Gastrocnemius medialis (tissue), 4 donors: ENCODE measurements at regions not wholly inside any gene's neighbourhood (a gene's known extent, or its start where the extent isn't known, plus 50 kb on each side); places are given as distances from the start of the nearest gene placed in this dataset.

ENCODE experiments used
- ATAC-seq, 2 donors: fragments of 150-250 bp; one replicate each; pipeline ENCODE4 v1.9.1; 2016
- DNase-seq, 2 donors: peaks; one replicate each; pipeline ENCODE4 v3.0.0-alpha.2; 2019
- H3K27ac ChIP-seq, 4 donors: fragments of 200-600 bp; sonication (generic); 1 replicate in 1 of 4; 2 replicates in 3 of 4; pipeline ENCODE4 v1.5.1; 2016 to 2018; ENCODE audit warnings: mild to moderate bottlenecking in 2 of 4, moderate library complexity in 1 of 4
- H3K27me3 ChIP-seq, 3 donors: fragments of 200-600 bp; sonication (generic) in 2 of 3; 1 replicate in 1 of 3; 2 replicates in 2 of 3; pipeline versions ENCODE4 v1.5.1 to v1.6.0; 2016 to 2019; ENCODE audit warnings: mild to moderate bottlenecking in 1 of 3, moderate library complexity in 1 of 3
- H3K36me3 ChIP-seq, 2 donors: fragments of 200-600 bp; sonication (generic) in 1 of 2; one replicate each; pipeline ENCODE4 v1.5.1; 2017 to 2018
- H3K4me1 ChIP-seq, 2 donors: fragments of 200-600 bp; sonication (generic) in 1 of 2; one replicate each; pipeline ENCODE4 v1.5.1; 2016 to 2017; ENCODE audit warnings: mild to moderate bottlenecking in 2 of 2
- H3K4me3 ChIP-seq, 4 donors: fragments of 200-600 bp; sonication (generic) in 3 of 4; 1 replicate in 1 of 4; 2 replicates in 3 of 4; pipeline ENCODE4 v1.5.1; 2016 to 2019; ENCODE audit warnings: mild to moderate bottlenecking in 2 of 4
- H3K9me3 ChIP-seq, 3 donors: fragments of 200-600 bp; sonication (generic) in 2 of 3; 1 replicate in 1 of 3; 2 replicates in 2 of 3; pipeline ENCODE4 v1.5.1; 2016 to 2019
- CTCF ChIP-seq, 5 experiments: fragments of 450-650 bp in 3 of 5; fragments of 200-600 bp in 2 of 5; sonication (generic) in 2 of 5; IDR thresholded peaks in 4 of 5; conservative IDR thresholded peaks in 1 of 5; 1 replicate in 4 of 5; 2 replicates in 1 of 5; pipeline ENCODE4 v1.5.1; 2016 to 2019; ENCODE audit warnings: antibody characterized with exemption in 5 of 5, mild to moderate bottlenecking in 3 of 5, moderate library complexity in 3 of 5
- POLR2A ChIP-seq, 2 donors: fragments of 450-650 bp; IDR thresholded peaks; one replicate each; pipeline ENCODE4 v1.6.1; 2017; ENCODE audit warnings: antibody characterized with exemption in 2 of 2, mild to moderate bottlenecking in 2 of 2, moderate library complexity in 2 of 2
- in situ Hi-C, 4 donors: fragments of 200-750 bp; cut with MboI; loops; one replicate each; pipeline versions ENCODE4 v1.15.0 to v1.8.0; 2017; ENCODE audit warnings: low sequenced_read_pairs in 4 of 4
- intact Hi-C: fragments of 100-400 bp; cut with DNase I; formaldehyde crosslinking; loops from one replicate; pipeline ENCODE4 v1.15.1; 2023; ENCODE audit warnings: low total_unique reads

GRCh38 chr13:68125087-68125480, 894.9 kb upstream of the PCDH9 start:
- no peak overlapping the region for H3K4me3 ChIP-seq
- no peaks in the 10 kb centered on the region for H3K9me3 ChIP-seq
- intact Hi-C loops, result no loop called here
- no peak for ATAC-seq
- TF ChIP-seq POLR2A (IDR thresholded peaks at IDR 0.05), result no peak
- TF ChIP-seq CTCF (IDR thresholded peaks at IDR 0.05 in 4 of 5, conservative IDR thresholded peaks at IDR 0.05 in 1 of 5), result no peak
- no peak overlapping the region for H3K27ac ChIP-seq
- in situ Hi-C loops, result no loop called here
- no peaks in the 10 kb centered on the region for H3K4me1 ChIP-seq
- DNase-seq, result no peak
- H3K27me3 ChIP-seq, result no peaks in the 10 kb centered on the region
- no peaks in the 10 kb centered on the region for H3K36me3 ChIP-seq

GRCh38 chr13:68124437-68125086, 894.4 kb upstream of the PCDH9 start:
- DNase-seq (no peak), ATAC-seq (no peak)
- TF ChIP-seq POLR2A (IDR thresholded peaks at IDR 0.05) (no peak), CTCF (IDR thresholded peaks at IDR 0.05 in 4 of 5, conservative IDR thresholded peaks at IDR 0.05 in 1 of 5) (no peak)
- Histone ChIP-seq H3K36me3 (no peaks in the 10 kb centered on the region), H3K4me1 (no peaks in the 10 kb centered on the region), H3K9me3 (no peaks in the 10 kb centered on the region), H3K4me3 (no peak overlapping the region), H3K27me3 (no peaks in the 10 kb centered on the region), H3K27ac (no peak overlapping the region)
- in situ Hi-C loops, result no loop called here
- intact Hi-C loops, result no loop called here

DNA sequence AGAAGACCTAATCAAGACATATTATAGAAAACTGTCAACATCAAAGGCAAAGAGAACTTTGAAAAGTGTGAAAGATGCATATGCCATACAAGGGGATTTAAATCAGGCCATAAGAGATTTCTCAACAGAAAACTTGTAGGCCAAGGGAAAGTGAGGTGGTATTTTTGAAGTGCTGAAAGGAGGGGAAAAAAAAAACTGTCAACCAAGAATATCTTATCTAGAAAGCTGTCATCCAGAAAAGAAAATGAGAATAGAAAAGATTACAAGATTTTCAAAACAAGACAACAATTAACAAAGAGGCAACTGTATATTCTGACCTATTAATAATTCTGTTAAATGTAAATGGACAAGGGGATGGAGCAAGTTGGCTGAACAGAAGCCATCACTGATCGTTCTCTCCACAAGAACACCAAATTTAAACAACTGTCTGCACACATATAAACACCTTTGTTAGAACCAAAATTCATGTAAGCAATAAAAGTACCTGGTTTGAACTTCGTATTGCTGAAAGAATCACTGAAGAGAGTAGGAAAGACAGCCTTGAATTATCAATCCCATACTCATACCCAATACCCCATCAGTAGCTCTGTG, 880.1 kb upstream of the PCDH9 start:
- in situ Hi-C loops, result no loop called here
- Histone ChIP-seq H3K27me3 (no peaks in the 10 kb centered on the region), H3K9me3 (no peaks in the 10 kb centered on the region), H3K4me3 (no peak overlapping the region), H3K36me3 (no peaks in the 10 kb centered on the region), H3K27ac (no peak overlapping the region), H3K4me1 (no peaks in the 10 kb centered on the region)
- DNase-seq, result no peak
- TF ChIP-seq CTCF (IDR thresholded peaks at IDR 0.05 in 4 of 5, conservative IDR thresholded peaks at IDR 0.05 in 1 of 5), result no peak
- no peak for TF ChIP-seq POLR2A (IDR thresholded peaks at IDR 0.05)
- intact Hi-C loops, result no loop called here
- no peak for ATAC-seq

GRCh38 chr13:68107667-68108066, 877.5 kb upstream of the PCDH9 start:
- Histone ChIP-seq H3K9me3 (no peaks in the 10 kb centered on the region), H3K36me3 (no peaks in the 10 kb centered on the region), H3K4me3 (no peak overlapping the region), H3K27me3 (no peaks in the 10 kb centered on the region), H3K4me1 (no peaks in the 10 kb centered on the region), H3K27ac (no peak overlapping the region)
- ATAC-seq (no peak), DNase-seq (no peak)
- intact Hi-C loops, result no loop called here
- TF ChIP-seq POLR2A (IDR thresholded peaks at IDR 0.05), result no peak
- no peak for TF ChIP-seq CTCF (IDR thresholded peaks at IDR 0.05 in 4 of 5, conservative IDR thresholded peaks at IDR 0.05 in 1 of 5)
- in situ Hi-C loops, result no loop called here

- Histone ChIP-seq H3K4me3 (no peak overlapping the region), H3K36me3 (no peaks in the 10 kb centered on the region), H3K9me3 (no peaks in the 10 kb centered on the region), H3K4me1 (no peaks in the 10 kb centered on the region), H3K27ac (no peak overlapping the region), H3K27me3 (no peaks in the 10 kb centered on the region)
- in situ Hi-C loops (no loop called here), intact Hi-C loops (no loop called here)
- ATAC-seq (no peak), DNase-seq (no peak)
- TF ChIP-seq POLR2A (IDR thresholded peaks at IDR 0.05) (no peak), CTCF (IDR thresholded peaks at IDR 0.05 in 4 of 5, conservative IDR thresholded peaks at IDR 0.05 in 1 of 5) (no peak)
Observed at GRCh38 chr13:68099631-68100030, 869.5 kb upstream of the PCDH9 start.
